HepG2 (cell line): ENCODE measurements at regions not wholly inside any gene's neighbourhood (a gene's known extent, or its start where the extent isn't known, plus 50 kb on each side); places are given as distances from the start of the nearest gene placed in this dataset.

Experiments used
- EP300 ChIP-seq, 3 experiments: sonication (generic) in 1 of 3; formaldehyde crosslinking in 1 of 3; IDR thresholded peaks; 2 replicates each; pipeline versions ENCODE4 v1.5.1 to v1.6.1; 2011 to 2020; ENCODE audit warnings: low read depth in 2 of 3, low read length in 2 of 3, borderline replicate concordance in 1 of 3, improper control_type of control experiment in 1 of 3, mild to moderate bottlenecking in 1 of 3, missing genetic modification reagents in 1 of 3, moderate library complexity in 1 of 3
- EZH2 ChIP-seq: conservative IDR thresholded peaks from 2 replicates; pipeline ENCODE4 v1.6.1; 2012; ENCODE audit warnings: mild to moderate bottlenecking, low read depth, low read length, moderate library complexity
- HNRNPH1 ChIP-seq: fragments of 200-400 bp; formaldehyde crosslinking; optimal IDR thresholded peaks from 2 replicates; pipeline ENCODE3; 2017; ENCODE audit warnings: mild to moderate bottlenecking, low read depth, low read length
- JUNB ChIP-seq: sonication (generic); formaldehyde crosslinking; IDR thresholded peaks from 2 replicates; pipeline ENCODE4 v1.8.0; 2022; ENCODE audit warnings: missing genetic modification reagents, mild to moderate bottlenecking, borderline replicate concordance
- POLR2AphosphoS5 ChIP-seq: IDR thresholded peaks from 2 replicates; pipeline ENCODE4 v1.6.1; 2012; ENCODE audit warnings: low read depth, low read length
- SETDB1 ChIP-seq: sonication (generic); formaldehyde crosslinking; IDR thresholded peaks from 2 replicates; pipeline ENCODE4 v1.5.1; 2020; ENCODE audit warnings: missing genetic modification reagents, mild to moderate bottlenecking, borderline replicate concordance
- SMARCE1 ChIP-seq: fragments of 450-650 bp; IDR thresholded peaks from 2 replicates; pipeline ENCODE4 v1.6.1; 2017; ENCODE audit warnings: borderline replicate concordance
- TFE3 ChIP-seq: IDR thresholded peaks from 2 replicates; pipeline ENCODE4 v1.6.1; 2016
- USF2 ChIP-seq, 2 experiments: sonication (generic) in 1 of 2; formaldehyde crosslinking in 1 of 2; IDR thresholded peaks; 2 replicates each; pipeline versions ENCODE4 v1.5.1 to v1.6.1; 2011 to 2020; ENCODE audit warnings: borderline replicate concordance in 1 of 2, low read depth in 1 of 2, low read length in 1 of 2, mild to moderate bottlenecking in 1 of 2, missing genetic modification reagents in 1 of 2, moderate library complexity in 1 of 2
- ZFP37 ChIP-seq: sonication (generic); formaldehyde crosslinking; IDR thresholded peaks from 2 replicates; pipeline ENCODE4 v1.4.0; 2020; ENCODE audit warnings: missing genetic modification reagents, borderline replicate concordance
- ZHX1 ChIP-seq: sonication (generic); formaldehyde crosslinking; IDR thresholded peaks from 2 replicates; pipeline ENCODE4 v1.8.1; 2022; ENCODE audit warnings: low read depth, mild to moderate bottlenecking, missing genetic modification reagents
- ZNF547 ChIP-seq: sonication (generic); formaldehyde crosslinking; IDR thresholded peaks from 2 replicates; pipeline ENCODE4 v1.5.1; 2020; ENCODE audit warnings: mild to moderate bottlenecking, missing genetic modification reagents
- ZNF768 ChIP-seq: sonication (generic); formaldehyde crosslinking; IDR thresholded peaks from 2 replicates; pipeline ENCODE4 v1.4.0; 2020; ENCODE audit warnings: missing genetic modification reagents

- TF ChIP-seq ZFP37 (CRISPR knock-in tag) (no peak), JUNB (CRISPR knock-in tag) (no peak), ZNF768 (CRISPR knock-in tag) (no peak), SETDB1 (CRISPR knock-in tag) (no peak), EP300 (IDR thresholded peaks at IDR 0.05; ENCODE audit: low read depth in 2 of 2, low read length in 2 of 2) (no peak), EP300 (CRISPR knock-in tag; IDR thresholded peaks at IDR 0.05; ENCODE audit: borderline replicate concordance) (no peak), POLR2AphosphoS5 (no peak), USF2 (IDR thresholded peaks at IDR 0.05; ENCODE audit: low read depth, low read length) (no peak), USF2 (CRISPR knock-in tag; IDR thresholded peaks at IDR 0.05; ENCODE audit: borderline replicate concordance) (no peak), EZH2 (no peak), TFE3 (CRISPR knock-in tag) (no peak), SMARCE1 (no peak), ZHX1 (CRISPR knock-in tag) (no peak), ZNF547 (CRISPR knock-in tag) (no peak), HNRNPH1 (no peak)
These were observed 61.7 kb downstream of the KCNJ2 start for GRCh38 chr17:70230850-70231640.
